IMR-90 (cell line): ENCODE measurements at regions not wholly inside any gene's neighbourhood (a gene's known extent, or its start where the extent isn't known, plus 50 kb on each side); places are given as distances from the start of the nearest gene placed in this dataset.

ENCODE experiments used
- ATAC-seq: fragments of 200-7000 bp; cut with Tn5 transposase; 2 replicates; pipeline ENCODE4 v1.9.1; 2020; ENCODE audit warnings: low read depth, mild to moderate bottlenecking, moderate library complexity
- BruUV-seq: library from RNA; stranded (reverse); fragments of 400-500 nt; replicated peaks from 2 replicates; lab custom pipeline; 2021; lab: Mats Ljungman, UMichigan
- CTCF ChIA-PET: fragments of 300-600 bp; formaldehyde crosslinking; extraction: SDS; loops from one replicate; lab custom pipeline; 2021; ENCODE audit warnings: antibody characterized with exemption; lab: Yijun Ruan, JAX
- POLR2A ChIA-PET: fragments of 300-600 bp; sonication (Branson Sonifier 250); formaldehyde crosslinking; loops from one replicate; lab custom pipeline; 2022; ENCODE audit warnings: antibody characterized with exemption; ENCODE audit not compliant: unreplicated experiment; lab: Charles Lee
- DNase-seq: peaks from one replicate; pipeline ENCODE4 v3.0.0; 2013
- H2AFZ ChIP-seq: replicated peaks from 2 replicates; pipeline ENCODE3; 2013; ENCODE audit warnings: low read length, mild to moderate bottlenecking; ENCODE audit not compliant: poor library complexity
- H2AK5ac ChIP-seq: 2 replicates; pipeline ENCODE4 v1.6.1; 2013; ENCODE audit warnings: low read depth, low read length, inconsistent platforms
- H2AK9ac ChIP-seq: replicated peaks from 2 replicates; pipeline ENCODE3; 2013; ENCODE audit warnings: mild to moderate bottlenecking, low read depth, low read length, moderate library complexity; ENCODE audit not compliant: poor library complexity
- H2BK120ac ChIP-seq: 2 replicates; pipeline ENCODE4 v1.6.1; 2013; ENCODE audit warnings: low read depth, low read length, inconsistent platforms
- H2BK15ac ChIP-seq: 3 replicates; pipeline ENCODE4 v1.6.1; 2013; ENCODE audit warnings: low read depth, low read length, inconsistent platforms
- H2BK20ac ChIP-seq: 2 replicates; pipeline ENCODE4 v1.6.1; 2013; ENCODE audit warnings: low read depth, mild to moderate bottlenecking, inconsistent platforms, low read length, moderate library complexity
- H2BK5ac ChIP-seq: 2 replicates; pipeline ENCODE4 v1.6.1; 2013; ENCODE audit warnings: mild to moderate bottlenecking, low read depth, low read length, inconsistent platforms; ENCODE audit not compliant: poor library complexity, severe bottlenecking
- H3K14ac ChIP-seq: replicated peaks from 2 replicates; pipeline ENCODE4 v1.6.1; 2013; ENCODE audit warnings: low read depth, low read length, inconsistent platforms
- H3K18ac ChIP-seq: 2 replicates; pipeline ENCODE4 v1.6.1; 2013; ENCODE audit warnings: low read depth, low read length, control low read depth
- H3K23ac ChIP-seq: 2 replicates; pipeline ENCODE4 v1.6.1; 2013; ENCODE audit warnings: low read depth, low read length, inconsistent platforms
- H3K27ac ChIP-seq: 2 replicates; pipeline ENCODE4 v1.5.1; 2013; ENCODE audit warnings: mild to moderate bottlenecking, control low read depth, low read length; ENCODE audit not compliant: insufficient read depth
- H3K27me3 ChIP-seq: 2 replicates; pipeline ENCODE4 v1.6.1; 2013; ENCODE audit warnings: low read length; ENCODE audit not compliant: control insufficient read depth, insufficient read depth
- H3K36me3 ChIP-seq: 2 replicates; pipeline ENCODE4 v1.6.1; 2013; ENCODE audit warnings: low read length, mixed read lengths; ENCODE audit not compliant: control insufficient read depth, insufficient read depth
- H3K4ac ChIP-seq: 2 replicates; pipeline ENCODE4 v1.6.1; 2013; ENCODE audit warnings: low read depth, low read length, inconsistent platforms
- H3K4me1 ChIP-seq: 2 replicates; pipeline ENCODE4 v1.6.1; 2013; ENCODE audit warnings: low read length, mixed read lengths; ENCODE audit not compliant: control insufficient read depth, insufficient read depth
- H3K4me2 ChIP-seq: 2 replicates; pipeline ENCODE4 v1.6.1; 2013; ENCODE audit warnings: low read depth, mild to moderate bottlenecking, control low read depth, low read length, moderate library complexity
- H3K4me3 ChIP-seq: 2 replicates; pipeline ENCODE4 v1.5.1; 2013; ENCODE audit warnings: low read depth, mild to moderate bottlenecking, control low read depth, low read length, moderate library complexity; ENCODE audit not compliant: insufficient read depth
- H3K56ac ChIP-seq: 2 replicates; pipeline ENCODE4 v1.6.1; 2013; ENCODE audit warnings: low read length, inconsistent platforms; ENCODE audit not compliant: insufficient read depth; ENCODE audit errors: extremely low read depth
- H3K79me1 ChIP-seq, 2 experiments: 2 replicates each; pipeline ENCODE4 v1.6.1; 2013; ENCODE audit warnings: low read length in 2 of 2, inconsistent platforms in 1 of 2, low read depth in 1 of 2
- H3K9ac ChIP-seq: 2 replicates; pipeline ENCODE4 v1.6.1; 2013; ENCODE audit warnings: low read depth, low read length, control low read depth
- H3K9me1 ChIP-seq: 2 replicates; pipeline ENCODE4 v1.6.1; 2013; ENCODE audit warnings: low read length, inconsistent platforms; ENCODE audit not compliant: insufficient read depth
- H3K9me3 ChIP-seq: 2 replicates; pipeline ENCODE4 v1.6.1; 2013; ENCODE audit warnings: low read length; ENCODE audit not compliant: control insufficient read depth, insufficient read depth
- H4K20me1 ChIP-seq: 2 replicates; pipeline ENCODE4 v1.6.1; 2013; ENCODE audit warnings: low read length, inconsistent platforms; ENCODE audit not compliant: insufficient read depth
- H4K5ac ChIP-seq: 2 replicates; pipeline ENCODE4 v1.6.1; 2013; ENCODE audit warnings: mild to moderate bottlenecking, low read depth, low read length, control low read depth
- H4K8ac ChIP-seq, 2 experiments: 2 replicates each; pipeline ENCODE4 v1.6.1; 2013; ENCODE audit warnings: low read depth in 2 of 2, low read length in 2 of 2, control low read depth in 1 of 2, inconsistent platforms in 1 of 2
- H4K91ac ChIP-seq: 2 replicates; pipeline ENCODE4 v1.6.1; 2013; ENCODE audit warnings: low read depth, low read length, inconsistent platforms; ENCODE audit not compliant: insufficient read depth
- BHLHE40 ChIP-seq: fragments of 150-350 bp; IDR thresholded peaks from 2 replicates; pipeline ENCODE4 v1.6.1; 2016; ENCODE audit warnings: mild to moderate bottlenecking, low read depth, low read length
- CEBPB ChIP-seq: IDR thresholded peaks from 2 replicates; pipeline ENCODE4 v1.6.1; 2012; ENCODE audit warnings: low read depth, low read length, improper control_type of control experiment
- CHD1 ChIP-seq: IDR thresholded peaks from 2 replicates; pipeline ENCODE4 v1.6.1; 2012; ENCODE audit warnings: low read depth, low read length, improper control_type of control experiment
- FOS ChIP-seq: fragments of 150-350 bp; IDR thresholded peaks from 2 replicates; pipeline ENCODE4 v1.6.1; 2016; ENCODE audit warnings: low read depth, low read length
- MAFK ChIP-seq: IDR thresholded peaks from 2 replicates; pipeline ENCODE4 v1.6.1; 2012; ENCODE audit warnings: low read depth, low read length, improper control_type of control experiment
- MAZ ChIP-seq: IDR thresholded peaks from 2 replicates; pipeline ENCODE4 v1.6.1; 2012; ENCODE audit warnings: low read depth, mild to moderate bottlenecking, low read length, improper control_type of control experiment, moderate library complexity, borderline replicate concordance
- MXI1 ChIP-seq: IDR thresholded peaks from 2 replicates; pipeline ENCODE4 v1.6.1; 2012; ENCODE audit warnings: low read depth, mild to moderate bottlenecking, low read length, moderate library complexity, borderline replicate concordance
- NFE2L2 ChIP-seq: fragments of 150-350 bp; IDR thresholded peaks from 2 replicates; pipeline ENCODE4 v1.6.1; 2016; ENCODE audit warnings: low read depth, mild to moderate bottlenecking, low read length
- POLR2A ChIP-seq: IDR thresholded peaks from 2 replicates; pipeline ENCODE4 v1.6.1; 2012; ENCODE audit warnings: mild to moderate bottlenecking, low read depth, low read length
- RAD21 ChIP-seq: IDR thresholded peaks from 2 replicates; pipeline ENCODE4 v1.6.1; 2012; ENCODE audit warnings: low read length, improper control_type of control experiment
- RCOR1 ChIP-seq: IDR thresholded peaks from 2 replicates; pipeline ENCODE4 v1.6.1; 2012; ENCODE audit warnings: mild to moderate bottlenecking, low read length, improper control_type of control experiment; ENCODE audit not compliant: insufficient replicate concordance
- RFX5 ChIP-seq: IDR thresholded peaks from 2 replicates; pipeline ENCODE4 v1.8.0; 2012; ENCODE audit warnings: low read depth, mild to moderate bottlenecking, low read length, moderate library complexity
- SMC3 ChIP-seq: fragments of 150-350 bp; IDR thresholded peaks from 2 replicates; pipeline ENCODE4 v1.6.1; 2016; ENCODE audit warnings: low read depth, mild to moderate bottlenecking, antibody characterized with exemption, low read length, moderate library complexity
- WGBS, 2 experiments: methylation state at CpG; one replicate each; pipeline versions ENCODE4 v1.1.5 to v1.1.7; 2013; ENCODE audit warnings: missing lambda C conversion rate in 2 of 2; ENCODE audit not compliant: insufficient read length in 1 of 2; ENCODE audit errors: extremely low coverage in 2 of 2; 5-methylcytosine and 5-hydroxymethylcytosine counted together
- dilution Hi-C: fragments of 300-500 bp; cut with HindIII; formaldehyde crosslinking; loops from one replicate; pipeline ENCODE4 v1.14.3; 2018; ENCODE audit warnings: low sequenced_read_pairs; ENCODE audit not compliant: unreplicated experiment
- in situ Hi-C: fragments of 300-500 bp; cut with MboI; formaldehyde crosslinking; loops from 3 replicates; pipeline ENCODE4 v1.14.3; 2019; ENCODE audit warnings: low sequenced_read_pairs, inconsistent platforms, mixed read lengths
- intact Hi-C: fragments of 100-400 bp; cut with micrococcal nuclease; formaldehyde crosslinking; loops from 2 replicates; pipeline ENCODE4 v1.10.0; 2022
- TF ChIP-seq, protein P1 (sequence below): conservative IDR thresholded peaks from 2 replicates; pipeline ENCODE4 v1.5.1; 2012; ENCODE audit warnings: mild to moderate bottlenecking, low read depth, low read length, improper control_type of control experiment
- TF ChIP-seq, protein P2 (sequence below): fragments of 150-350 bp; IDR thresholded peaks from 2 replicates; pipeline ENCODE4 v1.6.1; 2016; ENCODE audit warnings: low read depth, mild to moderate bottlenecking, low read length, moderate library complexity, borderline replicate concordance
- TF ChIP-seq, protein P3 (sequence below): fragments of 150-350 bp; IDR thresholded peaks from 2 replicates; pipeline ENCODE4 v1.6.1; 2017; ENCODE audit warnings: mild to moderate bottlenecking, antibody characterized with exemption, low read length, low read depth

DNA sequence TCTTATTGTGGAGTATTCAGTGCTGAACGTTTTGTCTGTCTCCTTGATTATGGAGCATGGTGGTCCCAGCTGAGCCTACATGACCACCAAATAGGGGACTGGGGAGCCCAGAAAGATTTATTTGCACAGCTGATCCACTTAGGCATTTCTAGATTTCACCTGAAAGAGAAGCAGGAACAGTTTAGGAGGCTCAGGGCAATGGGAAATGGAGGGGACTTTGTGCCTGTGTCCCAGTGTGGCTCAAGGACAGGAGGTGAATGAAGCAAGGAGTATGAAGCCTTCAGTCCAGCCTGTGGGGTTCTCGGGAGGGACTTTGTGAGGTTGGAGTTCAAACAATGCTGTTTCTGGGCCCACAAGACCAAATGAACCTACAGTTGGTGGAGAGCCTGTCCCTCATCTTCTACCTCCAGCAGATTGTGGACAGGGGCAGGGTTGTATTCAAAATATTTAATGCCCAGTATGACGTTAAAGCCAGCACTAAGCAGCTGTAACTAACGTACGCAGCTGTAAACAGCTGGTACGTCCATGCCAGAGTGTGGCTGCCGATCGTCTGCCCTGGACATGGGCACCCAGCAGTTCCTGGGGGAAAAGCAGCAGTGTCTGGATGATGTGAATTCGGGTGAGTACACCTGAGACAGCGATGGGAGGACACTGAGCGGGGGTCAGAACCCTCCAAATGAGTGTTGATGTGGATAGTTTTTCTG lies 164.9 kb upstream of the RAB4A start:
- dilution Hi-C loops: no loop called here
- CTCF ChIA-PET: no interaction called here

More for the DNA sequence above, 164.9 kb upstream of the RAB4A start:
- H3K23ac ChIP-seq: no peak overlapping the region
- H4K8ac ChIP-seq: no peak overlapping the region
- in situ Hi-C loops: no loop called here
- H3K4ac ChIP-seq: no peak overlapping the region
- ATAC-seq (no peak), DNase-seq (no peak)
- H2AFZ ChIP-seq: no peak overlapping the region
- H3K79me1 ChIP-seq: no peaks in the 10 kb centered on the region
- H3K36me3 ChIP-seq: no peaks in the 10 kb centered on the region
- no peak overlapping the region for H2BK15ac ChIP-seq
- H2BK5ac ChIP-seq: no peak overlapping the region
- H3K9me1 ChIP-seq: no peaks in the 10 kb centered on the region
- BruUV-seq: no TSS peak
- H4K91ac ChIP-seq: no peak overlapping the region
- H3K4me2 ChIP-seq: no peak overlapping the region
- no peak overlapping the region; the same call in 1 of the 2 replicates for H3K56ac ChIP-seq
- H3K9ac ChIP-seq: no peak overlapping the region
- H3K4me1 ChIP-seq: no peaks in the 10 kb centered on the region
- 63% methylated on average over 10 of the region's 11 CpGs; no CpG with 5 or more reads in 1 of the 2 experiments for WGBS, 2 experiments
- H3K27me3 ChIP-seq: peaks cover 48% of the 10 kb centered on the region; the same call in 1 of the 2 replicates
- intact Hi-C loops: no loop called here
- peaks cover 3% of the 10 kb centered on the region; the same call in 1 of the 2 replicates for H3K9me3 ChIP-seq
- H3K14ac ChIP-seq: no peak overlapping the region
- H4K5ac ChIP-seq: no peak overlapping the region
- H2AK9ac ChIP-seq: no peak overlapping the region
- no peak overlapping the region for H2AK5ac ChIP-seq
- H3K4me3 ChIP-seq: no peak overlapping the region
- no peak overlapping the region for H2BK120ac ChIP-seq
- H3K27ac ChIP-seq: no peak overlapping the region
- no peak overlapping the region for H3K18ac ChIP-seq
- POLR2A ChIA-PET: no interaction called here
- no peaks in the 10 kb centered on the region for H4K20me1 ChIP-seq
- TF ChIP-seq RAD21 (no peak), MAZ (no peak), SMC3 (no peak), CEBPB (no peak), MAFK (no peak), POLR2A (no peak), MXI1 (no peak), RFX5 (no peak), RCOR1 (no peak), CHD1 (no peak), NFE2L2 (no peak), BHLHE40 (no peak), FOS (no peak)
- TF ChIP-seq, protein P1, sequence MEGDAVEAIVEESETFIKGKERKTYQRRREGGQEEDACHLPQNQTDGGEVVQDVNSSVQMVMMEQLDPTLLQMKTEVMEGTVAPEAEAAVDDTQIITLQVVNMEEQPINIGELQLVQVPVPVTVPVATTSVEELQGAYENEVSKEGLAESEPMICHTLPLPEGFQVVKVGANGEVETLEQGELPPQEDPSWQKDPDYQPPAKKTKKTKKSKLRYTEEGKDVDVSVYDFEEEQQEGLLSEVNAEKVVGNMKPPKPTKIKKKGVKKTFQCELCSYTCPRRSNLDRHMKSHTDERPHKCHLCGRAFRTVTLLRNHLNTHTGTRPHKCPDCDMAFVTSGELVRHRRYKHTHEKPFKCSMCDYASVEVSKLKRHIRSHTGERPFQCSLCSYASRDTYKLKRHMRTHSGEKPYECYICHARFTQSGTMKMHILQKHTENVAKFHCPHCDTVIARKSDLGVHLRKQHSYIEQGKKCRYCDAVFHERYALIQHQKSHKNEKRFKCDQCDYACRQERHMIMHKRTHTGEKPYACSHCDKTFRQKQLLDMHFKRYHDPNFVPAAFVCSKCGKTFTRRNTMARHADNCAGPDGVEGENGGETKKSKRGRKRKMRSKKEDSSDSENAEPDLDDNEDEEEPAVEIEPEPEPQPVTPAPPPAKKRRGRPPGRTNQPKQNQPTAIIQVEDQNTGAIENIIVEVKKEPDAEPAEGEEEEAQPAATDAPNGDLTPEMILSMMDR: no peak
- TF ChIP-seq, protein P2, sequence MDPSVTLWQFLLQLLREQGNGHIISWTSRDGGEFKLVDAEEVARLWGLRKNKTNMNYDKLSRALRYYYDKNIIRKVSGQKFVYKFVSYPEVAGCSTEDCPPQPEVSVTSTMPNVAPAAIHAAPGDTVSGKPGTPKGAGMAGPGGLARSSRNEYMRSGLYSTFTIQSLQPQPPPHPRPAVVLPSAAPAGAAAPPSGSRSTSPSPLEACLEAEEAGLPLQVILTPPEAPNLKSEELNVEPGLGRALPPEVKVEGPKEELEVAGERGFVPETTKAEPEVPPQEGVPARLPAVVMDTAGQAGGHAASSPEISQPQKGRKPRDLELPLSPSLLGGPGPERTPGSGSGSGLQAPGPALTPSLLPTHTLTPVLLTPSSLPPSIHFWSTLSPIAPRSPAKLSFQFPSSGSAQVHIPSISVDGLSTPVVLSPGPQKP: no peak
- TF ChIP-seq, protein P3, sequence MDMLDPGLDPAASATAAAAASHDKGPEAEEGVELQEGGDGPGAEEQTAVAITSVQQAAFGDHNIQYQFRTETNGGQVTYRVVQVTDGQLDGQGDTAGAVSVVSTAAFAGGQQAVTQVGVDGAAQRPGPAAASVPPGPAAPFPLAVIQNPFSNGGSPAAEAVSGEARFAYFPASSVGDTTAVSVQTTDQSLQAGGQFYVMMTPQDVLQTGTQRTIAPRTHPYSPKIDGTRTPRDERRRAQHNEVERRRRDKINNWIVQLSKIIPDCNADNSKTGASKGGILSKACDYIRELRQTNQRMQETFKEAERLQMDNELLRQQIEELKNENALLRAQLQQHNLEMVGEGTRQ: no peak
- no peak overlapping the region for H2BK20ac ChIP-seq
